HepG2 (cell line): ENCODE measurements at regions not wholly inside any gene's neighbourhood (a gene's known extent, or its start where the extent isn't known, plus 50 kb on each side); places are given as distances from the start of the nearest gene placed in this dataset.

Experiments
- ARNTL ChIP-seq: sonication (generic); formaldehyde crosslinking; IDR thresholded peaks from 2 replicates; pipeline ENCODE4 v1.4.0; 2020; ENCODE audit warnings: mild to moderate bottlenecking, missing genetic modification reagents
- FOXC1 ChIP-seq: sonication (generic); formaldehyde crosslinking; IDR thresholded peaks from 2 replicates; pipeline ENCODE4 v1.8.0; 2022; ENCODE audit warnings: mild to moderate bottlenecking, missing genetic modification reagents, borderline replicate concordance
- HBP1 ChIP-seq: IDR thresholded peaks from 2 replicates; pipeline ENCODE4 v1.6.1; 2016; ENCODE audit warnings: low read depth, control low read depth
- HDAC1 ChIP-seq: sonication (generic); formaldehyde crosslinking; IDR thresholded peaks from 2 replicates; pipeline ENCODE4 v1.5.1; 2020; ENCODE audit warnings: mild to moderate bottlenecking, missing genetic modification reagents
- MAZ ChIP-seq, 2 experiments: sonication (generic) in 1 of 2; formaldehyde crosslinking in 1 of 2; IDR thresholded peaks; 2 replicates each; pipeline versions ENCODE4 v1.5.0 to v1.6.1; 2012 to 2020; ENCODE audit warnings: low read depth in 2 of 2, mild to moderate bottlenecking in 2 of 2, borderline replicate concordance in 1 of 2, improper control_type of control experiment in 1 of 2, low read length in 1 of 2, missing genetic modification reagents in 1 of 2, moderate library complexity in 1 of 2
- NRL ChIP-seq: sonication (generic); formaldehyde crosslinking; IDR thresholded peaks from 2 replicates; pipeline ENCODE4 v1.5.0; 2020; ENCODE audit warnings: missing genetic modification reagents, mild to moderate bottlenecking, moderate library complexity, borderline replicate concordance
- RERE ChIP-seq: IDR thresholded peaks from 2 replicates; pipeline ENCODE4 v1.6.1; 2016; ENCODE audit warnings: low read depth, missing genetic modification reagents, missing compliant biosample characterization
- TRAFD1 ChIP-seq: sonication (generic); formaldehyde crosslinking; IDR thresholded peaks from 2 replicates; pipeline ENCODE4 v1.5.1; 2020; ENCODE audit warnings: missing genetic modification reagents, mild to moderate bottlenecking, borderline replicate concordance
- ZC3H4 ChIP-seq: sonication (generic); formaldehyde crosslinking; IDR thresholded peaks from 2 replicates; pipeline ENCODE4 v1.4.0; 2020; ENCODE audit warnings: missing genetic modification reagents, borderline replicate concordance
- ZNF101 ChIP-seq: sonication (generic); formaldehyde crosslinking; IDR thresholded peaks from 2 replicates; pipeline ENCODE4 v1.4.0; 2020; ENCODE audit warnings: mild to moderate bottlenecking, low read depth, missing genetic modification reagents, borderline replicate concordance
- ZNF20 ChIP-seq: sonication (generic); formaldehyde crosslinking; IDR thresholded peaks from 2 replicates; pipeline ENCODE4 v1.4.0; 2020; ENCODE audit warnings: mild to moderate bottlenecking, moderate library complexity, missing genetic modification reagents
- ZNF414 ChIP-seq: sonication (generic); formaldehyde crosslinking; IDR thresholded peaks from 2 replicates; pipeline ENCODE4 v1.5.0; 2020; ENCODE audit warnings: missing genetic modification reagents
- ZNF546 ChIP-seq: sonication (generic); formaldehyde crosslinking; conservative IDR thresholded peaks from 2 replicates; pipeline ENCODE4 v1.8.1; 2023; ENCODE audit warnings: mild to moderate bottlenecking, missing genetic modification reagents
- ZNF792 ChIP-seq: IDR thresholded peaks from 2 replicates; pipeline ENCODE4 v1.6.1; 2016
- ZNF841 ChIP-seq: sonication (generic); formaldehyde crosslinking; IDR thresholded peaks from 2 replicates; pipeline ENCODE4 v1.8.1; 2023; ENCODE audit warnings: missing genetic modification reagents, borderline replicate concordance
- ZSCAN22 ChIP-seq: sonication (generic); formaldehyde crosslinking; IDR thresholded peaks from 2 replicates; pipeline ENCODE4 v1.4.0; 2020; ENCODE audit warnings: mild to moderate bottlenecking, missing genetic modification reagents
- TF ChIP-seq, protein P1 (sequence below): IDR thresholded peaks from 2 replicates; pipeline ENCODE4 v1.6.1; 2018; ENCODE audit warnings: missing genetic modification reagents

DNA sequence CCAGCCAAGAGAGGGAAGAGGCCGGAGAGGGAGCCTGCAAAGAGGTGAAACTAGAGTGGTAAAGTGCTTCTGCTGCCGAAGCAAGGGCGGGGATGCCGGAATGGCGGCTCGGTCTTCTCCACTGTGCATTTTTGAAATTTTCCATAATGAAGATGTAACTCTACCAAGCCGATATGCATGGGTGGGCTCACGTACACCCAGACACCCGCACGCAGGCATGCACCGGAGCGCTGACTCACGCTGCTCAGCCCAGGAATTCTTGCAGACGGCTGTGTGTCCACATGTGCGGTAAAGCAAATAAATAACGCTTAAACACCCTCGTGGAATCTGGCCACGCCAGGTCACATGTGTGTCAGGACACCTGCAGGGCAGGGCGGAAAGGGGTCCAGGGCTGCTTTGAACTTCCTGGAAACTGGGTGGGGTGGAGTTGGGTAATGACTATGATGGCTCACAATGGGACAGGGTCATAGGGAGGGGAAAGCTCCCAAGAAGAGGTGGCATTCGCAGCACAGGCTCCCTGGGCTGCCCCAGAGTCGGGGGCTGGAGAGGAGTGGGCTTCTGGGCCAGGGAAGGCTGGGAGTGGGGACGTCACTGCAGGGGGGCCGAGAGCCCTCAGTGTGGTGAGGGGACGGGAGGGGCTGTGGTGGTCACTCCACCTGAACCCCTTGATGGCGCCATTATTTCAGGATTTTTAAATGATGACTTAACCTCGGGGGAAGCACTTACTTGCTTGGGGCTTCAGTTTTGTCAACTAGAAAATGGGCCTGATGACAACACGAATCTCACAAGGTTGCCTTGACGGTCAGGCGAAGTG is 265.5 kb downstream of the PARN start (continued):
- TF ChIP-seq RERE (CRISPR knock-in tag) (peak; percentile 91; the same call in 1 of the 2 replicates), ZNF101 (CRISPR knock-in tag) (peak; percentile 84; the same call in 1 of the 2 replicates), ZNF414 (peak; percentile 100), MAZ (IDR thresholded peaks at IDR 0.05; ENCODE audit: borderline replicate concordance, low read depth, low read length) (peak; percentile 33; the same call in 1 of the 2 replicates), MAZ (CRISPR knock-in tag; IDR thresholded peaks at IDR 0.05; ENCODE audit: low read depth) (peak; percentile 30; the same call in 1 of the 2 replicates), NRL (CRISPR knock-in tag) (peak; percentile 61; the same call in 1 of the 2 replicates), ZNF546 (CRISPR knock-in tag) (peak; percentile 70; the same call in 1 of the 2 replicates), HDAC1 (CRISPR knock-in tag) (peak; percentile 100), TRAFD1 (no peak), ZSCAN22 (peak; percentile 70; the same call in 1 of the 2 replicates), ZC3H4 (CRISPR knock-in tag) (peak; percentile 89; the same call in 1 of the 2 replicates), ZNF792 (peak; percentile 97; the same call in 1 of the 2 replicates), ARNTL (peak; percentile 99), FOXC1 (CRISPR knock-in tag) (peak; percentile 57; the same call in 1 of the 2 replicates), HBP1 (CRISPR knock-in tag) (peak; percentile 95), ZNF20 (CRISPR knock-in tag) (no peak), ZNF841 (0 out of 2 replicates have a peak, but pooled peaks have one; percentile 25)
- TF ChIP-seq, protein P1, sequence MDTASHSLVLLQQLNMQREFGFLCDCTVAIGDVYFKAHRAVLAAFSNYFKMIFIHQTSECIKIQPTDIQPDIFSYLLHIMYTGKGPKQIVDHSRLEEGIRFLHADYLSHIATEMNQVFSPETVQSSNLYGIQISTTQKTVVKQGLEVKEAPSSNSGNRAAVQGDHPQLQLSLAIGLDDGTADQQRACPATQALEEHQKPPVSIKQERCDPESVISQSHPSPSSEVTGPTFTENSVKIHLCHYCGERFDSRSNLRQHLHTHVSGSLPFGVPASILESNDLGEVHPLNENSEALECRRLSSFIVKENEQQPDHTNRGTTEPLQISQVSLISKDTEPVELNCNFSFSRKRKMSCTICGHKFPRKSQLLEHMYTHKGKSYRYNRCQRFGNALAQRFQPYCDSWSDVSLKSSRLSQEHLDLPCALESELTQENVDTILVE (CRISPR knock-in tag): peak; percentile 92
